Right cardiac atrium (tissue), 5 donors: ENCODE measurements at regions not wholly inside any gene's neighbourhood (a gene's known extent, or its start where the extent isn't known, plus 50 kb on each side); places are given as distances from the start of the nearest gene placed in this dataset.

Source experiments
- ATAC-seq, 2 donors: fragments of 200-7000 bp; cut with Tn5 transposase; one replicate each; pipeline versions ENCODE4 v1.8.0 to v1.9.1; 2020; ENCODE audit warnings: moderate library complexity in 2 of 2, mild to moderate bottlenecking in 1 of 2
- DNase-seq, 3 donors: peaks; one replicate each; pipeline ENCODE4 v3.0.0-alpha.2; 2020
- H3K27ac ChIP-seq: one replicate; pipeline ENCODE4 v1.5.1; 2013; ENCODE audit warnings: mild to moderate bottlenecking, low read length, control low read depth, moderate library complexity
- H3K27me3 ChIP-seq: one replicate; pipeline ENCODE4 v1.6.1; 2013; ENCODE audit not compliant: control insufficient read depth, insufficient read depth
- H3K4me1 ChIP-seq: one replicate; pipeline ENCODE4 v1.6.1; 2013; ENCODE audit warnings: low read length; ENCODE audit not compliant: control insufficient read depth, insufficient read depth
- H3K4me3 ChIP-seq: one replicate; pipeline ENCODE4 v1.5.1; 2013; ENCODE audit warnings: low read length, control low read depth
- H3K9me3 ChIP-seq: one replicate; pipeline ENCODE4 v1.6.1; 2013; ENCODE audit warnings: low read length; ENCODE audit not compliant: control insufficient read depth
- WGBS: extraction: QIAGEN DNeasy Blood & Tissue Kit; methylation state at CpG from one replicate; pipeline ENCODE4 v1.1.7; 2013; 5-methylcytosine and 5-hydroxymethylcytosine counted together
- intact Hi-C, 4 donors: fragments of 100-400 bp; cut with DNase I; formaldehyde crosslinking; loops; one replicate each; pipeline versions ENCODE4 v1.11.0 to v1.14.0; 2022 to 2023
- donor health status: healthy with polysubstance abuse.
- donor health status: DM: no; HTN: yes; CAD: no.
- donor health status: DM: no; HTN: no; CAD: no.
- donor health status: DM: no; HTN: yes; CAD: no; lungs with severe emphysema.
- donor health status: DM: yes; HTN: yes; CAD: no.

DNA sequence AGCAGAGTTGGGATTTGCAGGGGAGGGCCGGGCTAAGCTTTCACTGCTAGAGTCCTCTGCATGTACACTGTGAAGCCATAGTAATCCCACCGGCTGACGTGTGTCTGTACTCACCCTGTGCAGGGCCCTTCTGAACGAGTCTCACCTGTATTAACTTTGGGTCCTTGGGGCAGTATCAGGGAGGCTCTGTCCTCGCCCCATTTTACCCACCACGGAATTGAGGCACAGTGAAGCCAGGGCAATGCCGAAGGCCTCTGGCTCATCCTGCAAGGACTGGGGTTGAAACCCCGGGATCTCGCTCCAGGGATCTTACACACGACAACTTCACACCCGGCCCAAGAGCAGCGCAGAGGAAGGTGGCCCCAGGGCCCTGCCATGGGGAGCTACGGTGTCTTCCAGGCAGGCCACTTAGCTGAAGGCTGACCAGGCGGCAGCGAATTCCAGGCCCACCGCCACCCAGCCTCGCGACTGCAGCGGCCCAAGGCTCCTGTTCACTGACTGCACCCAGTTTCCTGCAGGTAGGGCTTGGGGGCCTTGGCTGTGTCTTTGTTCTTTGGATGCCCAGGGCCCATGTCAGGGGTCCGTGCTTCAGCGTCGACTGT is 75.5 kb upstream of the ADRA2C start:
- H3K4me3 ChIP-seq: no peak overlapping the region
- 87% methylated on average over 22 of the region's 22 CpGs for WGBS
- intact Hi-C loops: no loop called here
- DNase-seq: peak in 2 of 3 donors; percentile 4 to 22
- H3K9me3 ChIP-seq: no peaks in the 10 kb centered on the region
- H3K27ac ChIP-seq: no peak overlapping the region
- no peaks in the 10 kb centered on the region for H3K4me1 ChIP-seq
- ATAC-seq: no peak
- no peaks in the 10 kb centered on the region for H3K27me3 ChIP-seq

DNA sequence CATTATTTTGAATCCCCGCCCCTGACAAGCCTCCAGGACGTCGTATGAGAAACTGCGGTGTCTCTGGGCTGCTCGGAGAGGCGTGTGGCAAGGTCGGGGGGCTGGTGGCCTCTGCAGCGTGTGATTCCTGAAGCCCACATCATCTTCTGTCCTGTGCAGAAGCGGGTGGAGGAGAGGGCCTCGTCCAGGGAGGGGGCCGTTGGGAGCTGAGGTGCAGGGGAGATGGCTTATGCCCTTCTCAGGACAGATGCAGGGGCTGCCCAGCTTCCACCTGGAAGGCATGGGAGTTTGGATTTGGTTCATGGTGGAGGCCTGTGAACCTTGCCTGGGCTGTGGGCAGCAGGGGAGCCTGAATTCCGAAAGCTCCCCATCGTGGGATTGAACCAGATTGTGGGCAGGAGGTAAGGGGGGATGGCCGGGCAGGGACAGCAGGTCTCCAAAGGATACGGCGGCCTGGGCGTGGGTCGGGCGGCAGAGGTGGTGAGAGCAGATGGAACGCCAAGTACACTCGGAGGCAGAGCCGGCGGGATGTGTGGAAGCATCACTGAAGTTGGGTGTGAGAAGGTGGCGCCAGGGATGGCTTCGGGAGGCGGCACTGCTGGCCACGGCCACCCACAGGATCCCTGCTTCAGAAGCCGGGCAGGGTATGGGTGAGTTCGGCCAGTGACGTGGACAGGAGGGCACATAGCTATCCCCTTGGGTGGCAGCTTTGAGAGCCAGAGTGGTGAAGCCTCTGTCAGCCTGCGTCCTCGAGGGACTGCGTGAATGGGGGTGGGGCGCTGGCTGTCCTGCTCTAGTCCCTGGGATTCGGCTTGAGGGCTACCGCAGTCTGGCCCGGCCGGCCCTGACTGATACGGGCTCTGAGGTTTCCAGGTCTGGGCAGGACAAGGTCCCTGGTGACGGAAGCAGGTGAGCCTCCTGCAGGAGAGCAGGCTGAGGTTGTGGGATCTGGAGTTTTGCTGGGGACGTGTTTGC is 76.3 kb upstream of the ADRA2C start:
- Histone ChIP-seq H3K4me1 (no peaks in the 10 kb centered on the region), H3K27me3 (no peaks in the 10 kb centered on the region), H3K9me3 (no peaks in the 10 kb centered on the region), H3K4me3 (no peak overlapping the region), H3K27ac (no peak overlapping the region)
- intact Hi-C loops: no loop called here
- WGBS: 86% methylated on average over 41 of the region's 41 CpGs
- DNase-seq (peak in 2 of 3 donors; percentile 22 to 26), ATAC-seq (peak in 1 of 2 donors; percentile 22)

DNA sequence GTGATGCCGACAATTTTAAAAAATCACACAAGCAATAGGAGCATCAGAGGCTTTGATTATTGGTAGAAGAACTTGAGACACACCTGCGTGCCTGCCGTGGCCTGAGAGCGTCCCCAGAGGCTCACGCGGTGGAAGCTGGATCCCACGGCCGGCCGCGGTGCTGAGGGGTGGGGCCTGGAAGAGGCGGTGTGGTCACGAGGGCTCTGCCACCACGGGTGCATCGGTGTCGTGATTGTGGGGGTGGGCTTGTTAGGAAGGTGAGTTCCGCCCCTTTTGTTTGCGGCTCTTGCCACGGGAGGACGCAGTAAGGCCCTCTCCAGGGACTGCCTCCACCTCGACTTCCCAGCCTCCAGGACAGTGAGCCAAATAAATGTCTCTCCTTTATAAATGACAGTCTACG is 77.2 kb upstream of the ADRA2C start:
- Histone ChIP-seq H3K9me3 (no peaks in the 10 kb centered on the region), H3K4me1 (no peaks in the 10 kb centered on the region), H3K27me3 (no peaks in the 10 kb centered on the region), H3K27ac (no peak overlapping the region), H3K4me3 (no peak overlapping the region)
- 78% methylated on average over 21 of the region's 21 CpGs for WGBS
- DNase-seq (peak in 1 of 3 donors; percentile 26), ATAC-seq (no peak)
- intact Hi-C loops: no loop called here

DNA sequence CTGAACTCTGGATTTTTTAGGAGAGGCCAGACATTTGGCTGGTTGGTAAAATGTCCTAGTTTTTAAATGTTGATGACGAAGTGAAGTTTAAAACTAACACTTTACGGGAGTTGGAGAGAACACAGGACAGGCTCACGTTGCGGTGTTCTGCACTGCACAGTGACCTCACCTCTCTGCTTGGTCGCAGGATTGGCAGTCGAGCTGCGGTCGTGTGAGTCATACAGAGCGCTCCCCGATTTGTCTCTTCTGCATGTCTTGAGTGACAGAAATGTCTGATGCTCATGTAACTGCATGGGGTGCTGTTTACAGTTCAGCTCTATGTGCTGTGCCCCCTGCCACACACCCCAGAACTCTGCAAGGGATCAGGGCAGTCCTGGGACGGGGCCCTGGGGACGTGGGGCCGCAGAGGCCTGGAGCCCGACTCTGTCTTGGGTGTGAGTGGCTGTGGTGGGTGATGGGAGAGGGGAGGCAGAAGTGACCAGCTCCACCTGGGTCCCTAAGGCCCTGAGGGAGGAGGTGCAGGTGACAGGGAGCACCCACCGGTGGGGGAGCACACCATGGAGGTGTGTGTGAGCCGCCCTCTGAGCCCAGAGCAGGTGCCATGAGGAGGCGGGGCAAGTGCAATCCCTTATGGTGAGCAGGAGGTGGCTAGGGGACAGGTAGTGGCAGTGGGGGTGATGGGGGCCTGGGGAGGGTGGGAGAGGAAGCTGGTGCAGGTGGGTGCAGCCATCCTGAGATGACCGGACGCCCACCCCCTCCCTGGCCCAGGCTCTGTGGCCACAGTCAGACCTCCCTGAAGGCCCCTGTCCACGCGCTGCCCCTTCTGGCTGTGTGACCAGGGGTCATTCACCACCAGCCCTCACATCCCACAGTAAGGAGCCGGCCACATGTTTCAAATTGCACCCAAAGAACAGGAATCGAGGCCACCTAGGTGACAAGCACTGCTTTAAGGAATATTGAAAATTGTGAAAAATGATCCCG is 77.9 kb upstream of the ADRA2C start:
- Histone ChIP-seq H3K4me3 (no peak overlapping the region), H3K9me3 (no peaks in the 10 kb centered on the region), H3K27me3 (no peaks in the 10 kb centered on the region), H3K27ac (no peak overlapping the region), H3K4me1 (no peaks in the 10 kb centered on the region)
- intact Hi-C loops: no loop called here
- ATAC-seq (no peak), DNase-seq (peak in 2 of 3 donors; percentile 13 to 16)
- WGBS: 88% methylated on average over 24 of the region's 24 CpGs

DNA sequence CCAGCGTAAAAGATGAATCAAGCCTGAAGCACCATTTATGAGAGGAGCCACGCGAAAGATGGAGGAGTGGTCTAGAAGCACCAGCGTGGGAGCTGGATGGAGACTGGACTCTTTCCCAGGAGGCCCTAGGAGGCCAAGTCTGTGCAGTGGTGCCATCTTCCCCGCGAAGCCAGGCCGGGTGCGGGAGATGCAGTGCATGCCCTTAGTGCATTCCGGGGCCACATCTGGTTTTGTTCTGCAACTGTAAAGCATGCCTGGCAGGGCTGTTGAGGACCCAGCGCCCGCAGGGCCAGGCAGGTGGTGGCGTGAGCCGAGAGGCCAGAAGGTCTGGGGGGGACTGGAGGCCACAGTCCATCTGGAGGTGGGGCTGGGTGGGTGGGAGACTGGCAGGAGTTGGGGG is 78.6 kb upstream of the ADRA2C start:
- H3K27me3 ChIP-seq: no peaks in the 10 kb centered on the region
- H3K9me3 ChIP-seq: no peaks in the 10 kb centered on the region
- DNase-seq (peak in 2 of 3 donors; percentile 28 to 33), ATAC-seq (no peak)
- no peak overlapping the region for H3K27ac ChIP-seq
- no peaks in the 10 kb centered on the region for H3K4me1 ChIP-seq
- 89% methylated on average over 13 of the region's 13 CpGs for WGBS
- intact Hi-C loops: no loop called here
- H3K4me3 ChIP-seq: no peak overlapping the region

DNA sequence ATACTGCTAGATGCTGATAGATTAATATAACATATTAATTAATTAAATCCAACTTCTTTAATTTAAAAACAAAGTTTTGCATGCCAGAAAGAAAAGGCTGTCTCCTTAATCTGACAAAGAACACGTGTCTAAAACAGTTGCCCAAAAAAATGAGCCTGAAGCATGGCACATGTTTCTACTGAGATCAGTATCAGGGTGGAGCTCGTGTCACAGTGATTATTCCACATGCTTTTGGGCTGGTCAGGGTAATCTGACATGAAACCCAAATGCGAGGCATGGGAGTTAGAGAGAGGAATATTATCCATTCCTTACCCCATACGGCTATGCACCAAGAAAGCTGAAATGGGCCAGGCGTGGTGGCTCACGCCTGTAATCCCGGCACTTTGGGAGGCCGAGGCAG is 79.4 kb upstream of the ADRA2C start:
- no peak overlapping the region for H3K27ac ChIP-seq
- H3K4me3 ChIP-seq: no peak overlapping the region
- WGBS: 81% methylated on average over 8 of the region's 8 CpGs
- DNase-seq: no peak
- H3K9me3 ChIP-seq: no peaks in the 10 kb centered on the region
- H3K4me1 ChIP-seq: no peaks in the 10 kb centered on the region
- intact Hi-C loops: no loop called here
- no peak for ATAC-seq
- H3K27me3 ChIP-seq: no peaks in the 10 kb centered on the region

DNA sequence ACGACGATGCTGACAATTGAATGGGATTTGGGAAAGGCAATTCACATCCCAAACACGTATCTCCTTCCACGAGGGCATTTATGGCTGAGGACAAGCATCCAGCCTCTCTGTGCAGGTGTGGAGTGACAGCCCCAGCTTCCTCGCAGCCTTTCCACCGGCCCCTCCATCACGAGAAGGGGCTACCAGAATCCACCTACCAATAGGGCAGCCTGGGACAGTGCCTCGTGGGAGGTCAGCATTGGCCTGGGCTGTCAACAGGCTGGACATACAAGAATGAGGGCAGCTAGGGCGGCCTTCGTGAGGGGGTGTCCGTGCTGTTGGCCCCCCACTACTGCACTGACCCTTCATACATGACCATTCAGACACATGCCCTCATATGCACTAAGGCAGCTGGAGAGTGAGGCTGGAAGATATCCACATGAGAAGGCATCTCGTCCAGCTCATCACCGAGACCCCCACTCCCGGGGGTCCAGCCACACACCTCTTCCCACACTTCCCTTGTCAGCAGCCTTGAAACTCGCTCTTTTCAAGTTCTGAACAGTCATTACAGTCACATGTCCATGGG is 81.0 kb upstream of the ADRA2C start:
- no peaks in the 10 kb centered on the region for H3K27me3 ChIP-seq
- peak in 1 of 3 donors; percentile 10 for DNase-seq
- ATAC-seq: no peak
- no peaks in the 10 kb centered on the region for H3K4me1 ChIP-seq
- intact Hi-C loops: no loop called here
- WGBS: 79% methylated on average over 15 of the region's 15 CpGs
- no peak overlapping the region for H3K27ac ChIP-seq
- no peak overlapping the region for H3K4me3 ChIP-seq
- H3K9me3 ChIP-seq: no peaks in the 10 kb centered on the region

DNA sequence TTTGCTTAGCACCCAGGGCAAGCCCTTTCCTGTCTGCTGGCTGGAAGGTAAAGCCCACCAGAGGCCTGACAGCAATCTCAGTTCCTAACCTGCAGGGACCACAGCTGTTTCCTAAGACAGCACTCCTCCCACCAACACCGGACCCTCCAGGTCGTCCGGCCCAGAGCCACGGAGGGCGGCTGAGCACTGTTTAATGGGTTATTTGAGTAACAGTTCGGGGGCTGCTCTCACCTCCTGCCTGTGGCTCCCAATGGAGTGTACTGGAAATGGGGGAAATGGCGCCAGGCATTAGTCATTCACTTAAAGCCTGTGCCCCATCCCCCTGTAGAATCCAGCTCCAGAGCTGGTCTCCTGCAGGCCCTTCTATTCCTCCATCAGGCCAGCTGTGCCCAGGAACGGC is 81.6 kb upstream of the ADRA2C start:
- Histone ChIP-seq H3K9me3 (no peaks in the 10 kb centered on the region), H3K4me1 (no peaks in the 10 kb centered on the region), H3K27ac (no peak overlapping the region), H3K27me3 (no peaks in the 10 kb centered on the region), H3K4me3 (no peak overlapping the region)
- 81% methylated on average over 8 of the region's 8 CpGs for WGBS
- intact Hi-C loops: no loop called here
- DNase-seq (peak in 1 of 3 donors; percentile 18), ATAC-seq (no peak)

DNA sequence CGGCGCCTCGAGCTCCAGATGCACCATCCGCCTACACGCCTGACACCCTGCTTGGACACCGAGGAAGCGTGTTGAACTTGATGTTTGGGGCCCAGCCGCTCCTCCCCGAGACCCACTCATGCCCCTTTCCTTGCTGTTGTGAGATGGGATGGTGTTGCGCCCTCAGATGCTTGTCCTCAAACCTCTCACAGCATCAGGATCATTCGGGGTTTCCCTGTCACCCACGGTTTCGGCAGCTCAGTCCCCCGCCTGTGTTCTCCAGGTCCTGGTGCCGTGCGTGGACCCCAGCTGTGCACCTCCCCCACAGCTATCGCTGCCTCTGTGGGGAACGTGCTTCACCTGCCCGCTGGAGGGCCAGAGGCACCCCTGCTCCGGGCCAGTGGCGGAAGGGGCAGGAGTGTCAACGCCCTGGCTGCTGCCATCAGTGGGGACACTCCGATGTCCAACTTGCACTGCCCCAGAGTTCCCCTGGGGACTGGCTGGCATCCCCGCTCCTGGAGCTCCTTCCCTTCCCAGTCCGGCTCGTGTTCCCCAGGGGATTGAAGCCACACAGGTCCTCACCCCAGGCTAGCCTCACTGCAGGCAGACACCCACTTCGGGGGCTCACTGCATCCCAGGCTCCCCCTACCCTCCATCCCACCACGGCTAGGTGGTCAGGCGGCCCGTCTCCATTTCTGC is 82.3 kb upstream of the ADRA2C start:
- ATAC-seq: no peak
- no peak overlapping the region for H3K4me3 ChIP-seq
- no peaks in the 10 kb centered on the region for H3K9me3 ChIP-seq
- intact Hi-C loops: no loop called here
- H3K27ac ChIP-seq: no peak overlapping the region
- peak in 2 of 3 donors; percentile 7 to 32 for DNase-seq
- no peaks in the 10 kb centered on the region for H3K27me3 ChIP-seq
- H3K4me1 ChIP-seq: no peaks in the 10 kb centered on the region
- whole genome bisulfite sequencing: 77% methylated on average over 30 of the region's 30 CpGs

DNA sequence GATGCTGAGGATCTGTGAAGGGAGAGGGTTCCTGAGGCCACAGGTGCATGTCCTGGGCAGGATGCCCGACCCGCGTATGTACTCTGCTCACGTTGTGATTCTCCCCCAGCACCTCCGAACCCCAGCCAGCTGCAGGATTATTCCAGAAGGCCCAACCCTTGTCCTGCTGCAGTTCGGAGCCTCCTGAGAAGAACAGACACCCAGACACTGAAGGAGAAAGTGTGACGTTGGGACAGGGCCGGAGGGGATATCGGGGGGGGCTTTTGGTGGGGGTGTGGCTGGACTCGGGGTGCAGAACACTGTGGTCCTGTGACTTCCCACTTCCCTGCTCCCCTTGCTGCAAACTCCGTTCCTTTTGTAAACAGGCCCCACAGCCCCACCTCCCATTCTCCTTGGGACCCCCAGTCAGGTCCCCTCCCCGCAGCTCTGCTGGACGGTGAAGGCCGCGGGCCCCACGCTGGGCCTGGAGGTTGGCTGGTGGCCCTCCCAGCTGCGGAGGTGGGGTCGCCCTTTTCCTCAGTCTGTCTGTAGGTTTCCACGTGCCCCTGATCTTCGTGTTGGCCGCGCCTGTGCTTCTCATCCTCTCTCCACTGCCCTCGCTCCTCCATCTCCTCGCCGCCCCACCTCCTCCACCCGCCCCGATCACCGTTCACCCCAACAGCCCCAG is 83.0 kb upstream of the ADRA2C start:
- DNase-seq: peak in 1 of 3 donors; percentile 22
- Histone ChIP-seq H3K4me3 (no peak overlapping the region), H3K27me3 (no peaks in the 10 kb centered on the region), H3K27ac (no peak overlapping the region), H3K4me1 (no peaks in the 10 kb centered on the region), H3K9me3 (no peaks in the 10 kb centered on the region)
- intact Hi-C loops: no loop called here
- ATAC-seq: no peak
- 81% methylated on average over 28 of the region's 28 CpGs for WGBS
